Colonic mucosa (tissue), 4 donors: ENCODE measurements at regions not wholly inside any gene's neighbourhood (a gene's known extent, or its start where the extent isn't known, plus 50 kb on each side); places are given as distances from the start of the nearest gene placed in this dataset.

Source experiments
- DNase-seq: peaks from one replicate; pipeline ENCODE4 v3.0.0-alpha.2; 2020
- H3K27ac ChIP-seq: fragments of 200-600 bp; one replicate; pipeline ENCODE4 v1.8.0; 2021
- H3K27me3 ChIP-seq: fragments of 200-600 bp; one replicate; pipeline ENCODE4 v1.8.0; 2021
- H3K36me3 ChIP-seq: fragments of 200-600 bp; one replicate; pipeline ENCODE4 v1.8.0; 2021
- H3K4me1 ChIP-seq: fragments of 200-600 bp; one replicate; pipeline ENCODE4 v1.8.0; 2021; ENCODE audit warnings: mild to moderate bottlenecking
- H3K4me3 ChIP-seq: fragments of 200-600 bp; one replicate; pipeline ENCODE4 v1.8.0; 2021
- H3K9ac ChIP-seq, 2 donors: one replicate each; pipeline ENCODE4 v1.7.0; 2013; ENCODE audit warnings: control low read depth in 2 of 2, low read depth in 2 of 2, low read length in 2 of 2
- H3K9me3 ChIP-seq: fragments of 200-600 bp; one replicate; pipeline ENCODE4 v1.8.0; 2021
- intact Hi-C: fragments of 100-400 bp; cut with DNase I; formaldehyde crosslinking; loops from one replicate; pipeline ENCODE4 v1.14.1; 2022
- TF ChIP-seq, protein P1 (sequence below): fragments of 200-600 bp; IDR thresholded peaks from one replicate; pipeline ENCODE4 v1.8.0; 2022; ENCODE audit warnings: antibody characterized with exemption, mild to moderate bottlenecking
- donor health status: healthy.
- donor health status: DM: no; HTN: no; CAD: no.
- donor health status: DM: no; HTN: no; CAD: no.

DNA sequence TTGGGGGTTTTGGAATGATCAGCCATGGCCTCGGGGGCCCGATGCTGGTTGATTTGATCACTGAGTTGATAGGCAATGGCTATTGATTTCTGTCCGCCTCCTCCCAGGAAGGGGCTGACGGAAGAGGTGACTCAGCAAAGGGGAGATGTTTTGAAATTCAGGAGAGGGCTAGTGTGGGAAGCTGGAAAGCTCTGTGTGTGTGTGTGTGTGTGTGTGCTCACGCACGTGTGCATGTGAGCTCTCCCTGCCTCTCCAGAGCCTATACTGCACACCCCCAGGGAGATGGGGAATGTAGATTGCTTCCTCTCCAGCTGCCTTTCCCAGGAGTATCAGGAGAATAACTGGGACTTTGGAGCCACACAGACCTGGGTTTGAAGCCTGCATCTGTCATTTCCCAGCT, 184.9 kb upstream of the MYL2 start:
- no peak for DNase-seq
- Histone ChIP-seq H3K27ac (no peak overlapping the region), H3K9me3 (no peaks in the 10 kb centered on the region), H3K27me3 (no peaks in the 10 kb centered on the region), H3K36me3 (no peaks in the 10 kb centered on the region), H3K9ac (no peak overlapping the region), H3K4me1 (no peaks in the 10 kb centered on the region), H3K4me3 (no peak overlapping the region)
- intact Hi-C loops: no loop called here
- TF ChIP-seq, protein P1, sequence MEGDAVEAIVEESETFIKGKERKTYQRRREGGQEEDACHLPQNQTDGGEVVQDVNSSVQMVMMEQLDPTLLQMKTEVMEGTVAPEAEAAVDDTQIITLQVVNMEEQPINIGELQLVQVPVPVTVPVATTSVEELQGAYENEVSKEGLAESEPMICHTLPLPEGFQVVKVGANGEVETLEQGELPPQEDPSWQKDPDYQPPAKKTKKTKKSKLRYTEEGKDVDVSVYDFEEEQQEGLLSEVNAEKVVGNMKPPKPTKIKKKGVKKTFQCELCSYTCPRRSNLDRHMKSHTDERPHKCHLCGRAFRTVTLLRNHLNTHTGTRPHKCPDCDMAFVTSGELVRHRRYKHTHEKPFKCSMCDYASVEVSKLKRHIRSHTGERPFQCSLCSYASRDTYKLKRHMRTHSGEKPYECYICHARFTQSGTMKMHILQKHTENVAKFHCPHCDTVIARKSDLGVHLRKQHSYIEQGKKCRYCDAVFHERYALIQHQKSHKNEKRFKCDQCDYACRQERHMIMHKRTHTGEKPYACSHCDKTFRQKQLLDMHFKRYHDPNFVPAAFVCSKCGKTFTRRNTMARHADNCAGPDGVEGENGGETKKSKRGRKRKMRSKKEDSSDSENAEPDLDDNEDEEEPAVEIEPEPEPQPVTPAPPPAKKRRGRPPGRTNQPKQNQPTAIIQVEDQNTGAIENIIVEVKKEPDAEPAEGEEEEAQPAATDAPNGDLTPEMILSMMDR: no peak

- no peaks in the 10 kb centered on the region for H3K9me3 ChIP-seq
- TF ChIP-seq, protein P1: no peak
- intact Hi-C loops: no loop called here
- no peak overlapping the region for H3K27ac ChIP-seq
- H3K36me3 ChIP-seq: no peaks in the 10 kb centered on the region
- no peak overlapping the region for H3K9ac ChIP-seq
- H3K27me3 ChIP-seq: no peaks in the 10 kb centered on the region
- no peak overlapping the region for H3K4me3 ChIP-seq
- H3K4me1 ChIP-seq: no peaks in the 10 kb centered on the region
- DNase-seq: no peak
Measured at GRCh38 chr12:111103583-111103982, 183.2 kb upstream of the MYL2 start.

DNA sequence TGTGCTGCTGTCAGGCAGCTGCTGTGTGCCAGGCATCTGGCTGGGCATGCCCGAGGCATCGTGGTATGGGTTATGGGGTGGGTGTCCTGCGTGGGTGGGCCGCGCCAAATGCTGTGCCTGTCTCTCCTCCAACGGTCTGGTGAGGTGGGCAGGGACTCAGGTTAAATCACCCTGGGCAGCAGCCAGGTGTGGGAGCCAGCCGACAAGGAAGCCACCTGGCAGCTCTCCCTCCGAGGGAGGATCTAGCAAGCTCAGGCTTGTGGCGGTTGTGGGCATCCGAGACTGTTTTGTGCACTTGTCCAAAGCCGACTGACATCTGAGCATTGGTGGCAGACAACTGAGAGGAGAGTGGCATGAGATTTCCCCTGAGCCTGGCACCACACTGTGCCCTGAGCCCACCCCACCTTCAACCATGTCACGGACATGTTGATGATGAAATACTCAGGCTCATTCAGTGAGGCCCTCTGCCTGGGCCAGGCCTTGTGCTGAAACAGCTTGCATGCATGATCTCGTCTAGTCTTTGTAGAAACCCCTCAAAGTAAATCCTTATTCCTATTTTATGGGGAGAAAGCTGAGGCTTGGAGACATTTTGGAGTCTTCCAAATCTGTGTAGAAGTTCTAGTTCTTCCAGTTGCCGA, 181.8 kb upstream of the MYL2 start:
- H3K27ac ChIP-seq: no peak overlapping the region
- H3K9me3 ChIP-seq: no peaks in the 10 kb centered on the region
- intact Hi-C loops: no loop called here
- no peaks in the 10 kb centered on the region for H3K4me1 ChIP-seq
- no peak overlapping the region for H3K9ac ChIP-seq
- no peak overlapping the region for H3K4me3 ChIP-seq
- no peak for DNase-seq
- H3K27me3 ChIP-seq: no peaks in the 10 kb centered on the region
- no peaks in the 10 kb centered on the region for H3K36me3 ChIP-seq
- TF ChIP-seq, protein P1: no peak

DNA sequence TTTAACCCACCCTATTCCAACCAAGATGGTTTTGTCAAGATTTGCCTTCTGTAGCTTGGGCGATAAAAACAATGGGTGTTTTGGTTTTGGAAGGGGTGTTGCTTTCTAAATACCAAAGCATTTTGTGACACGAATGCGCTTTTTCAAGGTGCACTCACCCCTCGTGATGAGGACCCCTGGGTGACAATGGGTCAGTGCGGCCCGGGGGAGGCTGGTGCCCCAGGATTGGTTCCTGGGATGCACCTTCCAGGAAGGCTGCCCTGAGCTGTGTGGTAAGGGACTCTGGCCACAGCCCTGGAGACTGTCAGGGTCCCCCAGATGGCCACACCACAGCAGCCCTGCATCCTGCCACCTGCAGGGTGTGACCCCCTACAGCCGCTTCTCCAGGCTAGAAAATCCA, 180.6 kb upstream of the MYL2 start:
- H3K4me3 ChIP-seq: no peak overlapping the region
- TF ChIP-seq, protein P1: no peak
- no peaks in the 10 kb centered on the region for H3K36me3 ChIP-seq
- intact Hi-C loops: no loop called here
- no peaks in the 10 kb centered on the region for H3K27me3 ChIP-seq
- H3K4me1 ChIP-seq: no peaks in the 10 kb centered on the region
- no peak overlapping the region for H3K9ac ChIP-seq
- DNase-seq: no peak
- H3K27ac ChIP-seq: no peak overlapping the region
- H3K9me3 ChIP-seq: no peaks in the 10 kb centered on the region

GRCh38 chr12:111100554-111100953, 180.2 kb upstream of the MYL2 start:
- H3K36me3 ChIP-seq: no peaks in the 10 kb centered on the region
- H3K27me3 ChIP-seq: no peaks in the 10 kb centered on the region
- H3K9me3 ChIP-seq: no peaks in the 10 kb centered on the region
- H3K4me1 ChIP-seq: no peaks in the 10 kb centered on the region
- no peak overlapping the region for H3K9ac ChIP-seq
- intact Hi-C loops: no loop called here
- TF ChIP-seq, protein P1: no peak
- DNase-seq: no peak
- H3K4me3 ChIP-seq: no peak overlapping the region
- H3K27ac ChIP-seq: no peak overlapping the region
